Cardiac muscle cell (in vitro differentiated cells and primary cell): ENCODE measurements at regions not wholly inside any gene's neighbourhood (a gene's known extent, or its start where the extent isn't known, plus 50 kb on each side); places are given as distances from the start of the nearest gene placed in this dataset.

Experiments used
- DNase-seq, 2 donors: peaks; one replicate each; pipeline versions ENCODE4 v3.0.0 to v3.0.0-alpha.2; 2010 to 2017; ENCODE audit warnings: low read depth in 1 of 2, low spot score in 1 of 2
- H3K27ac ChIP-seq: fragments of 200-600 bp; sonication (generic); 2 replicates; pipeline ENCODE4 v1.5.1; 2016
- H3K27me3 ChIP-seq: fragments of 200-600 bp; sonication (generic); 2 replicates; pipeline ENCODE4 v1.6.0; 2016; ENCODE audit warnings: control low read depth
- H3K36me3 ChIP-seq: fragments of 200-600 bp; sonication (generic); 2 replicates; pipeline ENCODE4 v1.5.1; 2016; ENCODE audit warnings: control low read depth
- H3K4me1 ChIP-seq: fragments of 200-600 bp; sonication (generic); 2 replicates; pipeline ENCODE4 v1.8.1; 2017; ENCODE audit warnings: low read depth, mild to moderate bottlenecking, mixed run types
- H3K4me3 ChIP-seq: fragments of 200-600 bp; sonication (generic); 2 replicates; pipeline ENCODE4 v1.5.1; 2016; ENCODE audit warnings: mild to moderate bottlenecking
- H3K9me3 ChIP-seq: fragments of 200-600 bp; sonication (generic); 2 replicates; pipeline ENCODE4 v1.5.1; 2017; ENCODE audit warnings: low read depth, mild to moderate bottlenecking, control low read depth
- CTCF ChIP-seq: IDR thresholded peaks from 2 replicates; pipeline ENCODE4 v1.5.1; 2012; ENCODE audit warnings: low read depth, mild to moderate bottlenecking, low read length

- H3K27me3 ChIP-seq, result no peaks in the 10 kb centered on the region
- no peaks in the 10 kb centered on the region for H3K9me3 ChIP-seq
- H3K36me3 ChIP-seq, result no peaks in the 10 kb centered on the region
- H3K4me1 ChIP-seq, result peaks cover 12% of the 10 kb centered on the region
- H3K4me3 ChIP-seq, result no peak overlapping the region
- TF ChIP-seq CTCF, result no peak
- DNase-seq, result peak in 1 of 2 donors; percentile 89
- no peak overlapping the region for H3K27ac ChIP-seq
These were observed 550.7 kb downstream of the INSC start for GRCh38 chr11:15665368-15665871.

GRCh38 chr11:15667127-15667725 lies 552.5 kb downstream of the INSC start:
- DNase-seq, result peak in 1 of 2 donors; percentile 34
- H3K9me3 ChIP-seq, result no peaks in the 10 kb centered on the region
- H3K36me3 ChIP-seq, result no peaks in the 10 kb centered on the region
- TF ChIP-seq CTCF, result no peak
- no peaks in the 10 kb centered on the region for H3K27me3 ChIP-seq
- no peak overlapping the region for H3K4me3 ChIP-seq
- H3K4me1 ChIP-seq, result peaks cover 16% of the 10 kb centered on the region
- H3K27ac ChIP-seq, result no peak overlapping the region

GRCh38 chr11:15668718-15669117 lies 554.0 kb downstream of the INSC start:
- Histone ChIP-seq H3K36me3 (no peaks in the 10 kb centered on the region), H3K27ac (no peak overlapping the region), H3K9me3 (no peaks in the 10 kb centered on the region), H3K4me1 (peaks cover 16% of the 10 kb centered on the region), H3K4me3 (no peak overlapping the region), H3K27me3 (no peaks in the 10 kb centered on the region)
- DNase-seq, result no peak
- no peak for TF ChIP-seq CTCF

- H3K4me1 ChIP-seq, result peaks cover 16% of the 10 kb centered on the region
- H3K27ac ChIP-seq, result no peak overlapping the region
- H3K27me3 ChIP-seq, result no peaks in the 10 kb centered on the region
- H3K36me3 ChIP-seq, result no peaks in the 10 kb centered on the region
- no peaks in the 10 kb centered on the region for H3K9me3 ChIP-seq
- H3K4me3 ChIP-seq, result no peak overlapping the region
- peak; percentile 27 to 40 for DNase-seq
- no peak for TF ChIP-seq CTCF
These were observed 555.9 kb downstream of the INSC start for GRCh38 chr11:15670520-15671070.

GRCh38 chr11:15671216-15671615 lies 556.5 kb downstream of the INSC start:
- no peak overlapping the region for H3K4me3 ChIP-seq
- no peak for DNase-seq
- no peaks in the 10 kb centered on the region for H3K36me3 ChIP-seq
- H3K27me3 ChIP-seq, result no peaks in the 10 kb centered on the region
- H3K9me3 ChIP-seq, result no peaks in the 10 kb centered on the region
- H3K27ac ChIP-seq, result no peak overlapping the region
- H3K4me1 ChIP-seq, result peaks cover 16% of the 10 kb centered on the region
- no peak for TF ChIP-seq CTCF
